Stimulated activated CD4-positive, alpha-beta T cell treated with anti-CD3 and anti-CD28 coated beads, TNF-alpha, amount 100 ng/mL, for 1 hour (primary cell): ENCODE measurements at regions not wholly inside any gene's neighbourhood (a gene's known extent, or its start where the extent isn't known, plus 50 kb on each side); places are given as distances from the start of the nearest gene placed in this dataset.

Experiments
- DNase-seq, 3 donors: peaks; one replicate each; pipeline ENCODE4 v3.0.0-alpha.2; 2020; ENCODE audit warnings: low read depth in 3 of 3, low spot score in 1 of 3

DNA sequence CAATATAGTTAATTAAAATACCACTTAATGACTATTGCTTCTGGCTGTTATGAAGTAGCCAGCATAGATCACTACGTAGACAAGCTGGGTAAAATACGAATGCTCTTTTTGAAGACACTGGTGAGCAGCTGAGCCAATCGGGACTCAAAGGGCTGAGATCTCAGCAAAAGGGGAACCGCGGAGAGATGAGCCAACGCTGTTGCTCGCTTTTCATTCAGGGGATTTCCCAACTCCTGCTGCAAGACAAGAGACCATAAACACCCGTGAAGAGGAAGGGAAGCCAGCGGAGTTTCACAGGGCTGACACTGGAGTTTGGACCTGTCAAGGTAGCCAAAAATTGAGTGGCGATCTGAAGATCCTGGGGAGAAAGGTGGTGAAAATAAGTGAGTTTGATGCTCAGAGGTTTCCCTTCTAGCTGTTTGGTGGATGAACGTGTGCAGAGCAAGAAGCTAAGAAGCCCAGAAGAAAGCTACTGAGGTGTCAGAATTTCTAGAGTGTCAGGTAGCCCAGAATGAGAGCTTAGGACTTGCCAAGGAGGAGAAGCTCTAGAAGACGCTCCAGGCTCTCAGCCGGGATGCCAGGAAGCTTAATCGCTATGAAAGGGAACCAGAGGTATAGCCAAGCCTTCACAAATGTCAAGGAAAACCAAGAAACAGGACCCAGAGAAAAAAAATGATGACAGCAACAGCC is 79.6 kb upstream of the RNU6ATAC start:
- DNase-seq = peak in 1 of 3 donors; percentile 10

DNA sequence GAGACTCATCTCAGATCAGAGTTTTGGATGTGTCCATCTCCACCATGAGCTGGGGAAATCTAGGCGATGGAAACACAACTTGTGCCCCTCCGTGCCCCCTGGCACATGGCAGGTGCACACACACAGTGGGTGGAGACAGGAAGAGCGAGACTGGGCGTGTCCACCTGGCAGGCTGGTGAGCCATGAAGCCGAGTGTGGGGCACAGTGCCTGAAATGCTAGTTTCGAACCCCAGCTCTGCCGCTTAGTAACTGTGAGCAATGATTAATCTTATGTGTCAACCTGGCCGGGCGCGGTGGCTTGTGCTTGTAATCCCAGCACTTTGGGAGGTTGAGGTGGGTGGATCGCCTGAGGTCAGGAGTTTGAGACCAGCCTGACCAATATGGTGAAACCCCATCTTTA is 80.8 kb upstream of the RNU6ATAC start:
- no peak for DNase-seq

DNA sequence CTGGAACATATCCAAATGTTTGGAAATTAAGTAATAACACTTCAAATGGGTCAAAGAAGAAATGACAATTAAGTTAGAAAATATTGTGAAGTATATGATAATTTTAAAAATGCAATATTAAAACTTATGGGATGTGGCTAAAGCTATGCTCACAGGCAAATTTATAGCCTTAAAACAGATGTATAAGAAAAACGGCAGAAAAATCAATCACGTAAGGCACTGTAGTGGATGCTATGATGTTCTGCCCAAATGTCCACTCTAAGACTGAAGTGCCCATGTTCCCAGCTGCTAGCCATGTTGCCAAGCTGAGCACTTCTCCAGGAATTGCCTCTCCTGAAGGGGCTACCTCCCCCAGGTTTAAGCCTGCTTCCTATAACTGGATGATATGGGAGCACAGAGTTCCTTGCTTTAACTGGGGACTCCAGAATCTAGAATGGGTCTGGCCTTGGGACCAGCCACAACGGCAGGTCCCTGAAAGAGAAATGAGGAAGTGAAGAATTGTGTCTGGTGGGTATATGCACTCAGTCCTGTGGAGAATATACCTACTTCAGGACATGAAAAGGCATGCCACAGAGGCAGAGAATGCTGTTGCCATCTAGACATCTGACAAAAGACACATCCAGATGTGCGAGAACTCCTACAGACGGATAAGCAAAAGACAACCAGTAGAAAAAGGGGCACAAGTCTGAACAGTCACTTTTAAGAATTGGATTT is 78.2 kb upstream of the RXRA start:
- DNase-seq = no peak

DNA sequence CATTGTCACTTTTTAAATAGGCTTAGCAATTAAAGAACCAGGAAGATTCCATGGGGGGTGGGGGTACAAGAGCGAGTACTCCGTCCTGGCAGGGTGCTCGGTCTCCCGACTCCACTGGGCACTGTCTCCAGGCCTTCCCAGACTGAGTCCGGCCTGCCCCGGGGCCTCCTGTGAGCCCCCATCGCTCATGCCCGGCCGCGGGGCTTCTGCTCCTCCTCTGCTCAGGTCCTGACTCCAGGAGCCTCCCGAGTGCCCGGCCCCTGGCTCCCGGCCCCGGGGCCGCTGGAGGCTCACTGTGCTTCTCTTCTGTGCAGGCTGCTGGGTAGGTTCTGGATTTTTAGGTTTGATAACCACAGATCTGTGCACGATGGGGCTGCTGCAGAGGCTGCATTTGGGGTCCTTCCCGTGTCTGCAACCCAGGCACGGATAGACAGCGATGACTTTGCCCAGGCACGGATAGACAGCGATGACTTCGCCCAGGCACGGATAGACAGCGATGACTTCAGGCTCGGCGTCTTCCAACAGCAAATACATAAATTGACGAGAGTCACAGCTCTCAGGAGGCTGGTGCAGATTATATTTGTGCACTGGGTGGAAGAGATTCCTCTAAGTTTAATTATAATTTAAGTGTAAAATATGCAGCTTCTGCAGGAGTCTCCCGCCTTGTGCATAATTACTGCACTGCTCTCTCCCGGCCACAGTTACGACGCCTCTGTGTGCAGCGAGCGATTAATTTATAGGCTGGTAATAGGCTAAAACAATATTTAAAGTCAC is 74.8 kb upstream of the RXRA start:
- no peak for DNase-seq

DNA sequence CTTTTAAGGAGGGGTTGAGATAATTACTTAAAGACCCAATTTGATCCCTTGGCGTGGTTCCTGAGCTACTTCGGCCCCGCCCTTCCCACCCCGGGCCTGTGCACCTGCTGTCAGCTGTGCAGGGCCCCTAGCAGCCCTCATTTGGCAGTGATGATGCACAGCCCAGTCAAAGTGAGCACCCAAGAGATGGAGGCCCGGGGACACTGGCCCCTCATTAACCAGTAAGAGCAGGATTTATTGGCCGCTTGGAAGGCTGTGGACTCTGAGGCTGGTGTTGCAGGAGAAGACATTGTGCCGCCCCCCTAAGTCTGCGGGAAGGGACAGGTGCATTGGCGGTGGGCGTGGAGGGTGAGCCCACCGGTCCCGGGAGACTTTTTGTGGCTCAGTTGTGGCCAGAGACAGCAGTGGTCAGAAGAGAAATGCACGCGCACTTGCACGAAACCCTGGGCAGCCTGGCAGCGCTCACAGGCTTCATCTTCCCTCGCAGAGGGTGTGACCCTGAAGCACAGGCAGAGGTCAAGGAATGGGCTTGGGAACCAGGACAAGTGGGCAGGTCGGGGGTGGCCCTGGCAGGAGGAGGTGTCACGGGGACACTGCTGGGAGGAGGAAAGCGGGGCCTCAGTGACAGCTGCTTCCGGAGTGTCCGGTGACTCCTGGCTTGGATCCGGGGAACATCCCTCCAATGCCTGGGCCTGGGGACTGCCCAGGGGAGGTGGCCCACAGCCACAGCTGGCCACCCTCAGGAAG is 74.0 kb upstream of the RXRA start:
- DNase-seq = no peak

DNA sequence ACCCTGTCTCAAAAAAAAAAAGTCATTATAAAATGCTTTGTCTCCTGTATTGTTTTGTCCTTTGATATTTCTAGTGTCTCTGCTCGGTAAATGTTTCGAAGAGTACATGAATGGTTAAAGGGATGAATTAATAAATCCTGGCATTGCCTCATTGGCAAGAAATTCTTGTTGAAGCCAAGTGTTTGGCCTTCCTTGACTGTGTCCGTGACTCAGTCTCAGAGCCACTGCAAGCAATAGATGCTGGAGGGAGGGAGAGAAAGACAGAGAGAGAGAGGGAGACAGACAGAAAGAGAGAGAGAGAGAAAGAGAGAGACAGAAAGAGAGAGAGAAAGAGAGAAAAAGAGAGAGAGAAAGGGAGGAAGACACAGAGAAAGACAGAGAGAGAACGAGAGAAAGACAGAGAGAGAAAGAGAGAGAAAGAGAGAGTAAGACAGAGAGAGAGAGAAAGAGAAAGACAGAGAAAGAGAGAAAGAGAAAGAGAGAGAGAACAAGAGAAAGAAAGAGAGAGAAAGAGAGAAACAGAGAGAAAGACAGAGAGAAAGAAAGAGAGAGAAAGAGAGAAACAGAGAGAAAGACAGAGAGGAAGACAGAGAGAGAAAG is 72.5 kb upstream of the RXRA start:
- no peak for DNase-seq

DNA sequence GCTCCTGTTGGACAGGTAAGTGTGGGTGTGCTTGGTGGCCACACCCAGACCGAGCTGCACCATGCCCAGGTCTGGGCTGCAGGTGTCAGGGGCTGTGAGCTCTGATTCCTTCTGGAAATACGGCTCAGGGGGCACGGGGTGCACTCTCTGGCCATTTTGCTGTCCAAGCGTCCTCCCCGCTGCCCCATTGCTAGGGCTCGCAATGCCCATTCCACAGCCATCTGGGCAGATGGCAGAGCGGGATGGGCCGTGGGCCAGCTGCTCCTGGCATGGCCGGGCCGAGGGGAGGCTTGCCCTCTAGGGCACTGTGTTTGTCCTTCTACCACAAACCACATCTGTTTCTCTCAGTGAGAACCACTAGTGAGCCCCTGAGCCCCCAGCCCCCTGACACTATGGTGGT is 67.9 kb upstream of the RXRA start:
- DNase-seq = no peak

DNA sequence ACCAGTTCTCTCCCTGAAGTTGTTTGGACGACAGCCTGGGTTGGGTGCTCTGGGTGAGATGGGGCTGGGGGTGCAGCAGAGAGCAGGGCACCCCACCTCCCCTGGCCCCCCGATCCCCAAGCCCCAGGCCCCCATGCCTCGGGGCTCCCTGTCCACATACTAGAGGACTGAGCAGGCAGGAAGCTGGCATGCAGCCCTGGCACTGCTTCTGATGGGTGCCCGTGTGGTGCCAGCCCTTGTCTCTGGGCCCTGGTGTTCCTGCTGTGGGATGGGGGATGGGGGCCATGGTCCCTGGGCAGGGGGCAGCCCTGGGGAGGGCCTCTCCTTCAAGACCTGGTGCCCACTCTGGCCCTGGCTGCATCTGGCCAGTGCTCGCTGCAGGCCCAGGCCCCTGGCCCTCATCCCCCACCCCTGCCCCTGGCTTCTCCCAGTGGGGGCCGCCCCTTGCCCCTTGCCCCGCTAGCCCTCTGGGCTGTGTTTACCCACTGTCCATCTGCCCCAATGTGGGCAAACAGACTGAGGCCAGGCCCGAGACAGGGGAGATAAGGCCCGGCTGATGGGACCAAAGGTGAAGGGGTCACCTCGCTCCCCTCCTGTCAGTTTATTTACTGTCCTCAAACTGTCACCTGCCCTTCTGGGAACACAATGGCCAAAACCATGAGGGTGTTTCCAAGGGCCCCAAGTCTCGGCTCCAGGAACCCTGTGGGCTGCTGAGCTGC is 67.3 kb upstream of the RXRA start:
- no peak for DNase-seq

DNA sequence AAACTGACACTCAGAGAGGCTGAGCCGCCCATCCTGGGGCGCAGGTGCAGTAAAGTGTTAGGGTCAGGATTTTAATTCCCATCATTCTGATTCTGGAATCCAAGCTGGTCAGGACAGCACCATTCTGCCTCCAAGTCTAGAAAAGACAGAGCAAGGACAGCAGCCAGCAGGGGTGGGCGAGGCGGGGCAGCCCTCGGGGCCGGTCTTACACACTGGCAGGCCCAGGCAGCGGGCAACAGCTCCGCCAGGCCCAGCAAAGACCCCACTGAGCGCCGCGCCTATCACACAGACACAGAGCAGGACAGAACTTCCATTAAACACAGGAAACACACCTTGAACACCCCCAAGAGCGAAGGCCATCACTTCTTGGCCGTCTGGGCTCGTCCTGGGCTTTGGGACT is 66.5 kb upstream of the RXRA start:
- no peak for DNase-seq

DNA sequence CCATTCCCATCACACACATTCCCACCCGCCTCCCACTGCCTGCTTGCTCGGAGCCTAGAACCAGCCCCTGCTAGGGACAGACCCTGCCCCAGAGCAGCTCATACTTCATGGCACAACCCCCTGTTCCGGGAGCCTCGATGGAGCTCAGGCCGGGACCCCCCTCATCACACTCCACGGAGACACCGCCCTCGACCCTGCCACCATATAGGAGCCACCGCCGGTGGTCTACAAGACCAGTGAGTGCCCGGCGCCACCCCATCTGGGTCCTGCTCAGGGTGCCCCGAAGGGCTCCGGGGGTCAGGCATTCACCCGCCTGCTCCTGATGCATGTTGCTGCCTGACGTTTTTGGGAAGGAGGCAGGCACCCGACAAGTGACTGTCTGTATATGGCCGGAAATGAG is 65.5 kb upstream of the RXRA start:
- DNase-seq = no peak

DNA sequence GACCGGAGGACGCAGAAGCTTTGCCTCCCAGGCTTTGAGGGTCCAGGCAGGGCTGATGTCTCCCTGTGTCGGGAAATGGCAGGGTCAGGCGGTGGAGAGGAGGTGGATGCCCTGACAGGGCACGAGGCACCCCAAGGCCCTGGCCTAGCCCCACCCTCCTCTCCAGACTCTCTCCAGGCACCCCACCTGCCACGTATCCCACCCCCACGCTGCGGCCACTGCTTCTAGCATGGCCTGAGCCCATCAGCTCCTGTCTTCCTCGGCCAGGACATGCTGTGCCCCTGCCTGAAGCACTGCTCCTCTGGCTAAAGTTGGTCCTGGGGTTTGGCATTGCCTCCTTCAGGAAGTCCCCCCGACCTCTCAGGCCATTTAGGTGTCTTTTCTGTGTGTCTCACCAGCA is 64.2 kb upstream of the RXRA start:
- no peak for DNase-seq

DNA sequence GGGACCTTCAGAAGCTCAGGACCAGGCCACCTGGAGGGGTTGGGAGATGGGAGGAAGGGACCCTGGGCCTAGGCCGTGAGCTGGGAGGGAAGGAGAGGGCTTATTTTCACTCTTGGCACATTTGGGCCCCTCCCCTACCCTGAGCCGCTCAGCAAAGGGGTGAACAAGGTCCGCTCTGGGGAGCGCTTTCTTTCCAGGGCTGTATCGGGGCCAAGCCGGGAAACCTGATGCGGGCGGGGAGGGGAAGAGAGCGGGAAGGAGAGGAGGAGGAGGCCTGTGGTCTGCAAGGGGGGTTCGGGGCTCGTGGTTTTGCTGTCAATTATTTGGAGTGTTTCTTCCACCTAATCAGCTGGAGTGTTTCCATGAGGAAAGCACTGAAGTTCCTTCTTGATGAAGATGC is 62.7 kb upstream of the RXRA start:
- no peak for DNase-seq

DNA sequence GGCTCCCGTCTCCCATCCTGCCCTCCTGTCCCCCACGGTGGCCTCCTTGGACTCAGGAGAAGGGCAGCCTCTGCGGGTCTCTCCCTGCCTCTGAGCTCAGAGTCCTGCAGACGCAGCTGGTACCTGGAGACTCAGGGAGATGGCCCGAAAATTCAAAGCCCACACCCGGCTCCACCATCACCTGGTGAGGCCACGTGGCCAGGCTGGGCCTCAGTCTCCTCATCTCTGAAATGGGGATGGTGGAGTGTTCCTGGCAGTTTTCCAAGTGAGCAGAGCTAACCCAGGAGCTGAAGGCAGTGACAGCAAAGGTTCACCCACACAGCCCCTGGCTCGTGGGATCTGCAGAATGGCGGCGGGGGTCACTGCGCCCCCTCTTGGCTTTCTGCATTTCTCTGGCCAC is 62.1 kb upstream of the RXRA start:
- no peak for DNase-seq

DNA sequence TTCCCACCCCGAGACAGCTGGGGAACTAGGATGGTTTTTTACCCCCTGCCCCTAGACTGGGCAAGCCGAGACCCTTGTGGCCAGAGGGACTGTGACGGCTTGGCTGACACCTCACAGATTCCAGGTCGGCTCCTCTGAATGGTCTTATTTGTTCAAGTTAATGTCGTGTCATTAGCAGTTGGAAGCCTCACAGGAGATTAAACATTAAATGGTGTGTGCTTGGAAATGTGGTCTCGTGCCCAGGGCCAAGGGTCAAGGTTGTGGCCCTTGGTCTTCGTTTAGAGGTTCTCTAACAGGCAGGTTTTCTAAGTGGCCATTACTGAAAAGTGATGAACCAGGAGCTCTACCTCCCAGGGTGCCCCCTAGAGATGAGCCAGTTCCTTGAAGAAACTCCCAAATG is 61.2 kb upstream of the RXRA start:
- no peak for DNase-seq

DNA sequence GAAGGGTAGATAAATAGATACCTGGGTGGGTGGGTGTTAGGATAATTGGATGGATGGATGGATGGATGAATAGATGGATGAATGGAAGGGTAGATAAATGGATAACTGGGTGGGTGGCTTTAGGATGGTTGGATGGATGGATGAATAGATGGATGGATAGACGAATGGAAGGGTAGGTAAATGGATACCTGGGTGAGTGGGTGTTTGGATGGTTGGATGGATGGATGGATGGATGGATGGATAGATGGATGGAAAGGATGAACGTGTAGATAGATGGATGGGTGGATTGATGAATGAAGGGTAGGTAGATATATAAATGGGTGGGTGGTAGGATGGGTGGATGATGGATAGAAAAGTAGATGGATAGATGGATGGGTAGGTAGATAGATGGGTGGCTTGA is 59.8 kb upstream of the RXRA start:
- no peak for DNase-seq

DNA sequence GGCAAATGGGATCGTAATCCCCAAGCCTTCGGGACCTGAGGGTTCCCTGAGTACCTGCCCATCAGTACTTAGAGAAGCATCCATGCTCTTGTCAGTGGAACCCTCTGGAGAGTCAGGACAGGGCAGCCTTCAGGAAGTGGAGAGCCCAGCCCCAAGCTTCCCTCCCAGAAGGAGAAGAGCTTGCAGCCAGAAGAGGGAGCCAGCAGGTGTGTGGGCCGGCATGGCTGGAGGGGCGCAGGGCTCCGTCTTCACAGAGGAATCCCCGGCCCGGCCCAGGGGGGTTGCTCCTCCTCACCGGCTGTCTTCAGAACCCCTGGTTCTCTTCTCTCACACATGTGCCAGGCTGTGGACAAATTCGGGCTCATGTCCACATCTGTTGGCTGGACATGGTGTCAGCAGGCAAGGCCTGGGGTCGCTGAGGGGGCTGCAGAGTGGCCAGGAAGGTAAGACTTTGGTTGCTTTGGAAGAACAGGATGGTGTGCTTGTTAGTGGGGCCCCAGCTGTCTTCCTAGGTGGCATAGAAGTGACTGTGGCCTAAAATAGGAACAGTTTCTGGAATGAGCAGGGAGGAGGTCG is 58.9 kb upstream of the RXRA start:
- DNase-seq = no peak

DNA sequence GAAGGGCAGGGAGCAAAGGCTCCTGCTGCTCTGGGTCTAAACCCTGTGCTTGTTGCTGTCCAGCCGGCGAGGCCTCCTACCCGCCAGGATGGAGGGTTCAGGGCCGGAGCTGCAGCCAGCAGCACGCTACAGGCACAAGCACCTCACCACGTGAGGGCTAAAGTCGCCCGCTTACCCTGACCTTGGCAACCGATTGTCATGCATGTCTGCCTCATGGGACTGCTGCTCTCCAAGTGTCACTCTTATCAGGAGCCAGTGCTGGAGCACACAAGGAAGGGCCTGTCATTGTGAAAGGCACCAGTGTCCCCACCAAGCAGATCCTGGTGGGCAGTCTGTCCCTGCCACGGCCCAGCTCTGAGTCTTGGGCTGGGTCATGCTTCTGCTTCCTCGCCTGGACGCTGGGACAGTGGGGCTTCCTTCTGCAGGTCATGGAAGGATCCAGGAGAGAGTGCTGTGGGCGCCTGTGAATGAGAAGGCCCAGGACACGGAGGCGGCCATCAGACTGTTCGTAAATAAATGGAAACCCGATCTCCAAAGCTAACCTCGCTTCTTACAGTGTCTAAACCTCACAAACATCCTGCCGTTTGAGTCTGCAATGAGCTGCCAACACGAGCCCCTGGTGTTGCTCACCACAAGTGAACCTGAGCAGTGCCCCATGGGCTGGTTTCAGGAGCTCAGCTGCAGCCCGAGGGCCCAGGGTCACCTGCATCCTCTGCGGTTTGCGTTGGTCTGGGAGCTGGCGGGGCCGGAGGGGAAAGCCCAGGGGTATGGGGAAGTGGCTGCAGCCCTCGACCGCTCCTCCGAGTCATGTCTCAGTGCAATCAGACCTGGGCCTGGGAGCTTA is 58.2 kb upstream of the RXRA start:
- no peak for DNase-seq

DNA sequence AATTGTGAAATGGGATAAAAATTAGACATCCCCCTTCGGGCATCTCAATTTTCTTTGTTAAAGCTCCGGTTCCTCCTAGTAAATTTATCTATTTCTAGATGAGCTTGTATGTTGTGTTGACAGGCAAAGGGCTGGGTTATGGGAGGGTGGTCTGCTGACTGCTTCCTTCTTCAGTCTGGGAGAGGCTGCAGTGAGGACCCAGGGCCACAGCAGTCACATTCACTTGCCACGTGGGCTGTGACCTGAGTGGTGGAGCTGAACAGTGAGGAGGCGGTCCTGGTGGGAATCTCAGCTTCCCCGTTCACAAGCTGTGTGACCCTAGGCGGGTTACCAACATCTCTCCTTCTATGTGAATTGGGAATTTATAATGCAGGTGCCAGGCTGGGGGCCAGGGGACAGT is 57.5 kb upstream of the RXRA start:
- DNase-seq = no peak
